GM19395 (cell line): ENCODE measurements at regions not wholly inside any gene's neighbourhood (a gene's known extent, or its start where the extent isn't known, plus 50 kb on each side); places are given as distances from the start of the nearest gene placed in this dataset.

Experiments used
- ATAC-seq: cut with Tn5 transposase; IDR thresholded peaks from one replicate; pipeline ENCODE4 v1.9.1; 2021; ENCODE audit warnings: mild to moderate bottlenecking, moderate library complexity; ENCODE audit not compliant: unreplicated experiment

GRCh38 chr2:8389431-8390108 lies 292.3 kb upstream of the ID2 start:
- no peak for ATAC-seq

DNA sequence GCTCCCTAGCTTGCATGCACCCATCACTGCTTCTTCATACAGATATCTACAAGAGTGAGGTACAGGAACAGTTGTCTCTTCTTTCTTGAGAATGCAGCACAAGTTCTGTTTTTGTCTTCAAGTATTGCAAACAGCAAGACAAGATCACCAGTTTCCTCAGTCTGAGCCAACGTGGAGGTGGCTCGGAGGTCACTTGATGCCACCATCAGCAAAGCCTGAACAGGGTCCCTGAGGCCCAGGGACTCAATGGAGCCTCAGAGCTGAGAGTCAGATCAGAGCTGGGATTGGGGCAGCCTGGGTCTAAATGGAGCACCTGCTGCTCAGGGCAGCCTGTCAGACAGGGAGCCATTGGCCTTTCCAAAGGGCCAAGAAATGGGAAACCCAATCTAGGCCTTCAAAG lies 290.7 kb upstream of the ID2 start:
- ATAC-seq: no peak

- ATAC-seq: no peak
Measured at GRCh38 chr2:8391584-8391983, 290.3 kb upstream of the ID2 start.

- no peak for ATAC-seq
Measured at GRCh38 chr2:8392098-8392866, 289.6 kb upstream of the ID2 start.

DNA sequence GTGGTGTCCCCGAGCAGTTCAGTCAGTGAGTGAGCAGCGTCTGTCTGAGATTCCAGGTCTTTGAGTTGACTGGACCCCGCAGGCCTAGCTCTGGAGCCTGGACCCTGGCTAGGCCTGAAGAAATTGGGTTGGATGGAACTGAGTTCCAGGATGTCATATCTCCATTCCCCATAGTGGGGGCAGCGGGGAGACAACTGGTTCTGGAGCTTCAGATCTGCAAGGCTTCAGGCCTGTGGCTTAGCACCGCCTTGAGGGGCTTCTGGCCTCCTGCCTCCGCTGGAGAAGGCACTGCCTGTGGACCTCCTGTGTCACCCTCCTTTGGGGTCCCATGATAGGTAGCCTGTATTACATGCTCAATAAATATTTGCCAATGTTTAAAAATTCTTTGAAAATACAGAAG lies 288.4 kb upstream of the ID2 start:
- no peak for ATAC-seq

DNA sequence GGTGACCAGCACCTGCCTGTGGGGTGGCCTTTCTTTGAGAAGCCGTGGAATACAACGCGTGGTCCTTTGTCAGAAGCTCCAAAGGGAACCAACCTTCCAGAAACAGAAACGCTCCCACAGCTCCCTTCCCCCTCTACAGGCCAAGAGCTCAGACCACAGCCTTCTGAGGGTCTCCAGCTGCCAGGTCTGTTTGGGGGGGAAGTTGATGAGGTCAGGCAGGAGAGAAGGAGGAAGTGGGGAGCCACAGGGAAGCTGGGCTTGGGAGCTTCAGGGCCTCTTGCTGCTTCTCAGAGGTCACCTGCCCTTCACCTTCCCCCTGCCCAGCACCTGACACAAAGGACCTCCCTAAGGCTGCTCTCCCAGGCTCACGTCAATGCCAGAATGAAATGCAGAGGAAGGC lies 287.7 kb upstream of the ID2 start:
- no peak for ATAC-seq

DNA sequence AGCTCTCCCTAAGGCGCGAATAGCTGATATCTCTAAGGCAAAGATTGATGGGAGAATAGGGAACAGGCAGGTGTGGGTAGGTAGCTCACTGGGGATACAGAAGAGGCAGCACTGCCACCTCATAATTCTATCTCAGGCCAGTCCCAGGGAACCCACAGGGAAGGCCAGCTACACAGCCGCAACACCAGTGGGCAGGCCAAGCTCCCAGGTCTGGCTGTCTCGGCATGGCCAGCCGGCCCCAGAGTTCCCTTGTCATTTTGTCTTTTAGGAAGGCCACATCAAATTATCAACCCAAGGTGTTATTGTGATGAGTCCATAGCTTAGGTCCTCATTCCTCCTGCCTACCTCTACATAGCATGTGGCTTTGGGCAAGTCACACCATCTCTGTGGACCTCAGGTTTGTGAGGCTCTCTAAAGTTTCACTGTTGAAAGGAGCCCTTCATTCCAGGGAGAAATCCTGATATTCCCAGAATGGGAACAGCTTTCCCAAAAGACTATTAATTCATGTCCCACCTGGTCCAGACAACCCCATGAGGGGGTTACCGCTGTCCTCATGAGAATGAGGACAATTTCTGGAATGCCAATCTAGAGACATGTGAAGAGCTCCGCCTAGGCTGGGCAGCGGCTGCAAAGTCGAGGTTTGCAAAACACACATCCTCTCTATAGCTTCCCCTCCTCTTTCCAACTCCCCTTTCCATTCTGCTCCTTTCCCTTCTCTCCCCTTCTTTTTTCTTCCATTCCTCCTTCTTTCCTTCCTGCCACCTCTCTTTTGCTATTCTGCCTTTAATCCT lies 287.1 kb upstream of the ID2 start:
- no peak for ATAC-seq

- ATAC-seq: no peak
Measured at GRCh38 chr2:8395718-8396117, 286.1 kb upstream of the ID2 start.

DNA sequence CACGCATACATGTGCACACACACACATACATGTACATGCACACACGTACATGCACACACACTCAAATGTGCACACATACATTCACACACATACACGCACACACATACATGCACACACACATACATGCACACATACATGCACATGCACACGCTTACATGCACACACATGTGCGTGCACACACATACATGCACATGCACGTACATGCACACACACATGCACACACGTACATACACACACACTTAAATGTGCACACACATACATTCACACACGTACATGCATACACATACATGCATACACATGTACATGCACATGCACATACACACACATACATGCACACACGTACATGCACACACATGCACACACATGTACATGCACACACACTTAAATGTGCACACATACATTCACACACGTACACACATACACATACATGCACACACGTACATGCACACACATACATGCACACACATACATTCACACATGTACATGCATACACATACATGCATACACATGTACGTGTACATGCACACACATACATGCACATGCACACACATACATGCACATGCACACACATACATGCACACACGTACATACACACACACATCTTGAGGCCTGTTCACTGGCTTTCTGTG lies 283.7 kb upstream of the ID2 start:
- no peak for ATAC-seq

DNA sequence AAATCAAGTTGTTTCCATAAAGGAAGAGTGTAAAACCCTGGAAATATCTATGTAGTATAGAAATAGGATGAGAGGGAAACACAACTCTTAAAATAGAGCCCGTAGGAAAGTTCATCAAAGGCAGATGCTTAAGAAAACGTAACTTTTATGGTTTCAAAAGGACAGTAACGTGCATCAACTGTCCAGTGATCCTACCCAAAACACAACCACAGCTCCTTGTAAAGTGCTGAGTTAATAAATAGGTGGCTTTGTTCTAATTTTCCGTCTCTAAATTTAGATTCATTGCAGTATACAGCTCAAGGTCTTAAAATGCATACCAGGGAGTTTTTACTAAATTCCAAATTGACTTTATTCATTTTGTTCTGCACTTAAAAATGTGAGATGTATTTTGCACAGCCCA lies 282.1 kb upstream of the ID2 start:
- ATAC-seq: no peak

GRCh38 chr2:8400196-8400595 lies 281.7 kb upstream of the ID2 start:
- no peak for ATAC-seq

GRCh38 chr2:8402222-8402621 lies 279.6 kb upstream of the ID2 start:
- ATAC-seq: no peak

DNA sequence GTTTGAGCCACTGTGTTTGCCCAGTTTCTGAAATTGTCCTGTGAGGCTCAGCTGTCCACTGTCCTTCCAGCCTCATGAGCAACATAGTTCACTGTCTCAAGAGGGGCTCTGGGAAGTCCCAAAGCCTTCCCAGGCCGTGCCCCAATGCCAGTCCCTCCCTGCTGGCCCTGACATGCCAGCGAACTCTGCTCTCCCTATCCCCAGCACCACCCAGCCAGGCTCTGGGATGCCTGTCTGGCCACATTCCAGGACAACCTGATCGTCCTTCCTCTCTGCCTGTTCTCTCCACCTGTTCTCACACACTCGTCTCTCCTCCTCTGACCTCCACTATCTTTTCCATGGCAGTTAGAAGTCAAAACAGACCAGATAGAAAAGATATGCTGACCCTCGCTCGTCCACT lies 278.0 kb upstream of the ID2 start:
- no peak for ATAC-seq

DNA sequence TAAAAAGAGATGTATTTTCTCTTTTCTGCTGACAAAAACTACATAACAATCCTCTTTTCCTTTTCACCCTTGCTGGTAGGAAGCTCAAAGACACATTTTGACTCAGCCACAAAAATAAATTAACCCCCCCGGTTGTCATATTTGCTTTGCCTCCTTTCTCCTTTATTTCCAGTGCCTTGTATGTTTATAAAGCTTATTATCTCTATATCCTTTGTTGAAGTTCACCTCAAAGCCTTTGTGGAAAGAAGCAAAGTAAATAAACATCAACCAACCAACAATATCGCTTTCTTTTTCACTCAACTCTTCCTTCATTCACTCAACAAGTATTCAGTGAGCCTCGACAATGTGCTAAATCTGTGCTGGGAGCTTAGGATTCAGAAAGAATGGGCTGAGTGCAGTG lies 276.5 kb upstream of the ID2 start:
- no peak for ATAC-seq

DNA sequence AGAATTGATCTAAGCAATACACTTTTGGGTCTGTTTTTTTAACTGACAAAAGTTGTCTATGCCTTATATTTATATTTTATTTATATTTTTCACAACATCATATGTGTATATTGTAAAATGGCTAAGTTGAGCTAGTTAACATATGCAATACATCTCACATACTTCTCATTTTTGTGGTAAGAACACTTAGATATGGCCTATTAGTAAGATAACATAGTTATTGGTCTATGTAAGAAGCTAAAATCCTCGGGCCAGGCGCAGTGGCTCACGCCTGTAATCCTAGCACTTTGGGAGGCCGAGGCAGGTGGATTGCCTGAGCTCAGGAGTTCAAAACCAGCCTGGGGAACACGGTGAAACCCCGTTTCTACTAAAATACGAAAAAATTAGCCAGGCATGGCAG lies 275.6 kb upstream of the ID2 start:
- ATAC-seq: no peak

DNA sequence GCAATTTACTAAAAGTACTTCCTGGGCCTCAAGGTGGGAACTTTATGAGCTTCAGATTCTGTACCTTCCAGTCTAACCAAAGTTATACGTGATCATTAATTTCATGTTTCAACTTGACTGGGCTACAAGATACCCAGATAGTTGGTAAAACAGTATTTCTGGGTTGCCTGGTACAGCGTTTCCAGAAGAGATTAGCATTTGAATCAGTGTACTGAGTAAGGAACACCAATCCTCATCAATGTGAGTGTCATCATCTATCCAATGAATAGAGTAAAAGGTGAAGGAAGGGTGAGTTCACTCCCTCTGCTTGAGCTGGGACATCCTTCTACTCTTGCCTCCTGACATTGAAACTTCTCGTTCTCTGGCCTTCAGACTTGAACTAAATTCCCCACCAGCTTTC lies 274.5 kb upstream of the ID2 start:
- no peak for ATAC-seq

GRCh38 chr2:8408560-8409460 lies 273.0 kb upstream of the ID2 start:
- ATAC-seq: peak; percentile 96

DNA sequence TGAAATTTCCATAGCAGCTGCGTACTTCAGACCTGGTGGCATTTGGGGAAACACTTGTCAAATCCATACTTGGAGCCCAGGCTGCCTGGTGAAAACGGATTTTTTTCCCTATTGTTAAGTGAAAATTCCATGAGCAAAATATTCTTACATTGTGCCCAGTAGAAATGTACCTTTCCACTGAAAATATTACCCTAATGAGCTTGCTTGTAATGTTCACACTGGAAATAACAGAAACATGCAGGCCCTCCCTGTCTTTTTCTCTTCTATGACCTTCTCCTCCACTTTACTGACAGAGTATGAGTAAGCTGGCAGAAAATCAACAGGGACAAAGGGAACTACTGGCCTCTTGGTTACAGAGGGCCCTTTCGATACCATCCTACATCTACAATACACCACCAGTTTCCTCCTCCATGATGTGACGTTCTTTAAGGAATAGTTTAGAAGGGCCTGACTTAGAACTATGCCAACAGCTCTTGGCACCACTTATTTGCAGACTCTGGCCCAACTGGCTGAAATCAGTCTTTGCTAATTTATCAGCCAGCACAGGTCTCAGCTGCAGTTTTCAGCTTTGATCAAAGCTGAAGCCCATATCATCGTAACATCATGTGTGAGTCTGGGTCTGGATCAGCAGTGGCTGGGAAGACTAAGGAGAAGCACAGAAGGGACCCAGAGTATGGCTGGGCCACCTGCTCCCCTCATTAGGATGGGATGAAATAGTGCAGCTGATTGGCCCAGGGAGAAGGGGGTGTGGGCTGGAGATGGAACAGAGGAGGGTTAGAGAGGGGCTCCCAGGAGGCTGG lies 272.2 kb upstream of the ID2 start:
- no peak for ATAC-seq

GRCh38 chr2:8412082-8412481 lies 269.8 kb upstream of the ID2 start:
- ATAC-seq: no peak

GRCh38 chr2:8412586-8412985 lies 269.3 kb upstream of the ID2 start:
- no peak for ATAC-seq
